CD4-positive, alpha-beta T cell (primary cell): ENCODE measurements at regions not wholly inside any gene's neighbourhood (a gene's known extent, or its start where the extent isn't known, plus 50 kb on each side); places are given as distances from the start of the nearest gene placed in this dataset.

ENCODE experiments used
- ATAC-seq: fragments of 200-7000 bp; cut with Tn5 transposase; one replicate; pipeline ENCODE4 v1.10.0; 2022; ENCODE audit warnings: mild to moderate bottlenecking; ENCODE audit not compliant: poor library complexity
- CTCF ChIA-PET: fragments of 350-600 bp; sonication (Branson Sonifier 250); formaldehyde crosslinking; loops from one replicate; lab custom pipeline; 2021; ENCODE audit warnings: antibody characterized with exemption, inconsistent platforms; lab: Charles Lee
- POLR2A ChIA-PET: fragments of 350-600 bp; sonication (Branson Sonifier 250); formaldehyde crosslinking; loops from one replicate; lab custom pipeline; 2021; ENCODE audit warnings: antibody characterized with exemption, inconsistent platforms; lab: Charles Lee
- DNase-seq, 14 experiments: peaks; one replicate each; pipeline ENCODE4 v3.0.0-alpha.2; 2013 to 2020; ENCODE audit warnings: mixed read lengths in 2 of 14
- H3K27ac ChIP-seq, 2 donors: one replicate each; pipeline versions ENCODE4 v1.5.1 to v1.7.0; 2013; ENCODE audit warnings: low read length in 2 of 2, low read depth in 1 of 2, mild to moderate bottlenecking in 1 of 2
- H3K27me3 ChIP-seq, 2 experiments: 1 replicate in 1 of 2; 2 replicates in 1 of 2; pipeline versions ENCODE4 v1.6.1 to v1.7.0; 2013; ENCODE audit warnings: low read length in 2 of 2, control low read depth in 1 of 2, mild to moderate bottlenecking in 1 of 2, moderate library complexity in 1 of 2; ENCODE audit not compliant: insufficient read depth in 2 of 2, control insufficient read depth in 1 of 2
- H3K36me3 ChIP-seq: one replicate; pipeline ENCODE4 v1.6.1; 2013; ENCODE audit warnings: low read length, control low read depth; ENCODE audit not compliant: insufficient read depth
- H3K4me1 ChIP-seq: one replicate; pipeline ENCODE4 v1.6.1; 2013; ENCODE audit warnings: low read length, control low read depth; ENCODE audit not compliant: insufficient read depth
- H3K4me3 ChIP-seq: one replicate; pipeline ENCODE4 v1.5.1; 2013; ENCODE audit warnings: mild to moderate bottlenecking, low read length, moderate library complexity
- H3K9me3 ChIP-seq, 2 experiments: 1 replicate in 1 of 2; 2 replicates in 1 of 2; pipeline versions ENCODE4 v1.6.1 to v1.7.0; 2013; ENCODE audit warnings: low read length in 2 of 2, mild to moderate bottlenecking in 2 of 2, control low read depth in 1 of 2, moderate library complexity in 1 of 2; ENCODE audit not compliant: control insufficient read depth in 1 of 2, insufficient read depth in 1 of 2
- H3K27ac Mint-ChIP-seq: one replicate; pipeline ENCODE4 v1.8.0; 2020; ENCODE audit warnings: mixed read lengths
- H3K27me3 Mint-ChIP-seq: one replicate; pipeline ENCODE4 v1.8.0; 2021; ENCODE audit warnings: mixed read lengths
- H3K36me3 Mint-ChIP-seq: one replicate; pipeline ENCODE4 v1.8.0; 2021; ENCODE audit warnings: low read depth, mixed read lengths
- H3K4me1 Mint-ChIP-seq: one replicate; pipeline ENCODE4 v1.8.0; 2021; ENCODE audit warnings: low read depth, mixed read lengths
- H3K4me3 Mint-ChIP-seq: one replicate; pipeline ENCODE4 v1.8.0; 2020; ENCODE audit warnings: mild to moderate bottlenecking, mixed read lengths
- H3K9me3 Mint-ChIP-seq: one replicate; pipeline ENCODE4 v1.8.0; 2020; ENCODE audit warnings: mixed read lengths
- CTCF ChIP-seq: fragments of 200-600 bp; IDR thresholded peaks from one replicate; pipeline ENCODE4 v1.8.0; 2022; ENCODE audit warnings: antibody characterized with exemption, mild to moderate bottlenecking
- intact Hi-C, 2 experiments: fragments of 100-400 bp; cut with DNase I in 1 of 2; cut with micrococcal nuclease in 1 of 2; formaldehyde crosslinking; loops; one replicate each; pipeline versions ENCODE4 v1.15.1 to v1.9.0; 2023 to 2025; cut with DNase I, micrococcal nuclease

- H3K4me3 ChIP-seq, result no peak overlapping the region
- no peak for DNase-seq
- no peak overlapping the region for H3K27ac Mint-ChIP-seq
- intact Hi-C loops, result no loop called here
- CTCF ChIA-PET, result no interaction called here
- H3K9me3 ChIP-seq, result no peaks in the 10 kb centered on the region
- no peak overlapping the region for H3K27ac ChIP-seq
- H3K27me3 Mint-ChIP-seq, result no peaks in the 10 kb centered on the region
- no peaks in the 10 kb centered on the region for H3K4me1 ChIP-seq
- H3K36me3 ChIP-seq, result no peaks in the 10 kb centered on the region
- H3K27me3 ChIP-seq, result no peaks in the 10 kb centered on the region
- POLR2A ChIA-PET, result no interaction called here
- no peak for ATAC-seq
- H3K36me3 Mint-ChIP-seq, result no peaks in the 10 kb centered on the region
- peaks cover 13% of the 10 kb centered on the region for H3K9me3 Mint-ChIP-seq
- no peaks in the 10 kb centered on the region for H3K4me1 Mint-ChIP-seq
- TF ChIP-seq CTCF, result no peak
- H3K4me3 Mint-ChIP-seq, result no peak overlapping the region
Measured at GRCh38 chr5:93196986-93197385, 384.0 kb downstream of the NR2F1-AS1 start.

GRCh38 chr5:93193431-93194347 lies 387.3 kb downstream of the NR2F1-AS1 start:
- intact Hi-C loops, result no loop called here
- no peak for ATAC-seq
- Mint-ChIP-seq H3K4me3 (no peak overlapping the region), H3K36me3 (no peaks in the 10 kb centered on the region), H3K9me3 (peaks cover 2% of the 10 kb centered on the region), H3K27ac (no peak overlapping the region), H3K27me3 (no peaks in the 10 kb centered on the region), H3K4me1 (no peaks in the 10 kb centered on the region)
- H3K4me3 ChIP-seq, result no peak overlapping the region
- no peak overlapping the region for H3K27ac ChIP-seq
- no peaks in the 10 kb centered on the region for H3K27me3 ChIP-seq
- ChIA-PET POLR2A (no interaction called here), CTCF (no interaction called here)
- H3K36me3 ChIP-seq, result no peaks in the 10 kb centered on the region
- H3K4me1 ChIP-seq, result no peaks in the 10 kb centered on the region
- no peaks in the 10 kb centered on the region for H3K9me3 ChIP-seq
- no peak for TF ChIP-seq CTCF
- no peak for DNase-seq

GRCh38 chr5:93192683-93193082 lies 388.3 kb downstream of the NR2F1-AS1 start:
- Histone ChIP-seq H3K27ac (no peak overlapping the region), H3K9me3 (no peaks in the 10 kb centered on the region), H3K36me3 (no peaks in the 10 kb centered on the region), H3K4me1 (no peaks in the 10 kb centered on the region), H3K27me3 (no peaks in the 10 kb centered on the region), H3K4me3 (no peak overlapping the region)
- Mint-ChIP-seq H3K27ac (no peak overlapping the region), H3K4me1 (no peaks in the 10 kb centered on the region), H3K9me3 (peaks cover 2% of the 10 kb centered on the region), H3K36me3 (no peaks in the 10 kb centered on the region), H3K4me3 (no peak overlapping the region), H3K27me3 (no peaks in the 10 kb centered on the region)
- no peak for TF ChIP-seq CTCF
- POLR2A ChIA-PET, result no interaction called here
- DNase-seq (no peak), ATAC-seq (no peak)
- CTCF ChIA-PET, result no interaction called here
- intact Hi-C loops, result no loop called here
